Neuronal stem cell (in vitro differentiated cells): ENCODE measurements at regions not wholly inside any gene's neighbourhood (a gene's known extent, or its start where the extent isn't known, plus 50 kb on each side); places are given as distances from the start of the nearest gene placed in this dataset.

Source experiments
- DNase-seq: peaks from one replicate; pipeline ENCODE4 v3.0.0-alpha.2; 2013; ENCODE audit warnings: low spot score
- H2AFZ ChIP-seq: one replicate; pipeline ENCODE4 v1.6.1; 2013; ENCODE audit warnings: mild to moderate bottlenecking, low read length, inconsistent platforms
- H2AK5ac ChIP-seq: 2 replicates; pipeline ENCODE4 v1.6.1; 2013; ENCODE audit warnings: low read depth, mild to moderate bottlenecking, inconsistent platforms, low read length, moderate library complexity, mixed read lengths
- H2BK120ac ChIP-seq: 2 replicates; pipeline ENCODE4 v1.6.1; 2013; ENCODE audit warnings: low read depth, mild to moderate bottlenecking, inconsistent platforms, low read length, moderate library complexity, mixed read lengths
- H2BK12ac ChIP-seq: one replicate; pipeline ENCODE4 v1.6.1; 2013; ENCODE audit warnings: low read length, inconsistent platforms
- H2BK15ac ChIP-seq: 2 replicates; pipeline ENCODE4 v1.6.1; 2013; ENCODE audit warnings: mild to moderate bottlenecking, low read length, inconsistent platforms, mixed read lengths
- H2BK5ac ChIP-seq: one replicate; pipeline ENCODE4 v1.6.1; 2013; ENCODE audit warnings: inconsistent platforms, mild to moderate bottlenecking, low read length, moderate library complexity
- H3K14ac ChIP-seq: one replicate; pipeline ENCODE4 v1.6.1; 2013; ENCODE audit warnings: low read length, inconsistent platforms
- H3K18ac ChIP-seq: 2 replicates; pipeline ENCODE4 v1.6.1; 2013; ENCODE audit warnings: low read length, inconsistent platforms
- H3K23ac ChIP-seq: 2 replicates; pipeline ENCODE4 v1.6.1; 2013; ENCODE audit warnings: low read depth, mild to moderate bottlenecking, mixed read lengths, low read length, inconsistent platforms; ENCODE audit not compliant: poor library complexity
- H3K27ac ChIP-seq: replicated peaks from 3 replicates; pipeline ENCODE4 v1.5.1; 2013; ENCODE audit warnings: low read length, inconsistent platforms
- H3K27me3 ChIP-seq, 3 experiments: 2 replicates each; pipeline ENCODE4 v1.6.1; 2013; ENCODE audit warnings: low read length in 3 of 3, mild to moderate bottlenecking in 2 of 3, inconsistent platforms in 1 of 3, low read depth in 1 of 3, mixed read lengths in 1 of 3, moderate library complexity in 1 of 3; ENCODE audit not compliant: control insufficient read depth in 3 of 3, insufficient read depth in 3 of 3
- H3K36me3 ChIP-seq, 2 donors: replicated peaks in 1 of 2; 2 replicates each; pipeline ENCODE4 v1.6.1; 2013; ENCODE audit warnings: low read length in 2 of 2; ENCODE audit not compliant: control insufficient read depth in 2 of 2, insufficient read depth in 2 of 2
- H3K4ac ChIP-seq: 2 replicates; pipeline ENCODE4 v1.6.1; 2013; ENCODE audit warnings: inconsistent platforms, mild to moderate bottlenecking, low read length, moderate library complexity
- H3K4me1 ChIP-seq, 2 donors: 1 replicate in 1 of 2; 2 replicates in 1 of 2; pipeline ENCODE4 v1.6.1; 2013; ENCODE audit warnings: low read length in 2 of 2, low read depth in 1 of 2; ENCODE audit not compliant: control insufficient read depth in 2 of 2, insufficient read depth in 1 of 2
- H3K4me2 ChIP-seq: one replicate; pipeline ENCODE4 v1.6.1; 2013; ENCODE audit warnings: mild to moderate bottlenecking, low read length, inconsistent platforms; ENCODE audit not compliant: insufficient read depth, poor library complexity, severe bottlenecking
- H3K4me3 ChIP-seq, 2 donors: 2 replicates each; pipeline ENCODE4 v1.5.1; 2013; ENCODE audit warnings: low read length in 2 of 2, mild to moderate bottlenecking in 2 of 2, inconsistent platforms in 1 of 2, moderate library complexity in 1 of 2
- H3K79me1 ChIP-seq: one replicate; pipeline ENCODE4 v1.6.1; 2013; ENCODE audit warnings: low read depth, mild to moderate bottlenecking, inconsistent platforms, low read length, moderate library complexity
- H3K9ac ChIP-seq: one replicate; pipeline ENCODE4 v1.6.1; 2013; ENCODE audit warnings: mild to moderate bottlenecking, low read depth, low read length, inconsistent platforms; ENCODE audit not compliant: poor library complexity
- H3K9me3 ChIP-seq, 2 donors: replicated peaks in 1 of 2; 2 replicates each; pipeline versions ENCODE3 to v1.6.1; 2013; ENCODE audit warnings: low read length in 2 of 2, mild to moderate bottlenecking in 2 of 2, inconsistent platforms in 1 of 2, low read depth in 1 of 2, mixed read lengths in 1 of 2, moderate library complexity in 1 of 2; ENCODE audit not compliant: control insufficient read depth in 2 of 2, insufficient read depth in 1 of 2
- H4K8ac ChIP-seq: one replicate; pipeline ENCODE4 v1.6.1; 2013; ENCODE audit warnings: low read depth, mild to moderate bottlenecking, inconsistent platforms, low read length, moderate library complexity
- H4K91ac ChIP-seq: one replicate; pipeline ENCODE4 v1.6.1; 2013; ENCODE audit warnings: low read length, low read depth, mild to moderate bottlenecking, inconsistent platforms; ENCODE audit not compliant: poor library complexity
- WGBS, 2 donors: extraction: QIAGEN DNeasy Blood & Tissue Kit; methylation state at CpG; one replicate each; pipeline ENCODE4 v1.1.7; 2013; ENCODE audit warnings: missing lambda C conversion rate in 2 of 2, mixed read lengths in 1 of 2; ENCODE audit not compliant: insufficient read length in 2 of 2, insufficient replicate concordance in 1 of 2; ENCODE audit errors: extremely low coverage in 2 of 2; 5-methylcytosine and 5-hydroxymethylcytosine counted together

- Histone ChIP-seq H4K8ac (no peak overlapping the region), H3K9me3 (no peaks in the 10 kb centered on the region), H3K36me3 (no peaks in the 10 kb centered on the region), H3K4me2 (no peak overlapping the region), H3K18ac (no peak overlapping the region), H2BK5ac (no peak overlapping the region), H2BK120ac (no peak overlapping the region), H2BK12ac (no peak overlapping the region), H3K14ac (no peak overlapping the region), H3K9ac (no peak overlapping the region), H3K4me1 (peaks cover 0 to 12% of the 10 kb centered on the region in 2 donors), H3K23ac (no peak overlapping the region), H3K27me3 (peaks cover 0 to 6% (median 0%) of the 10 kb centered on the region in 3 experiments), H3K4ac (no peak overlapping the region), H3K79me1 (no peaks in the 10 kb centered on the region), H3K27ac (no peak overlapping the region), H2BK15ac (no peak overlapping the region), H2AFZ (no peak overlapping the region), H3K4me3 (no peak overlapping the region), H4K91ac (no peak overlapping the region), H2AK5ac (no peak overlapping the region)
- no CpG with 5 or more reads among the region's 11 CpGs for WGBS, 2 donors
- no peak for DNase-seq
These were observed 206.6 kb downstream of the KIF26A start for GRCh38 chr14:104344818-104345620.

- H3K4ac ChIP-seq, result no peak overlapping the region
- no peak overlapping the region for H4K91ac ChIP-seq
- H2BK12ac ChIP-seq, result no peak overlapping the region
- H2BK120ac ChIP-seq, result no peak overlapping the region
- H3K18ac ChIP-seq, result no peak overlapping the region
- H3K9ac ChIP-seq, result no peak overlapping the region
- no peak overlapping the region for H3K4me2 ChIP-seq
- no peak overlapping the region for H2BK5ac ChIP-seq
- H3K23ac ChIP-seq, result peak overlapping the region; percentile 82
- H2AK5ac ChIP-seq, result no peak overlapping the region
- H4K8ac ChIP-seq, result no peak overlapping the region
- H2AFZ ChIP-seq, result no peak overlapping the region
- peak overlapping the region in 1 of 2 donors; percentile 33 for H3K4me3 ChIP-seq
- peaks cover 0 to 6% (median 0%) of the 10 kb centered on the region in 3 experiments for H3K27me3 ChIP-seq
- no peaks in the 10 kb centered on the region for H3K79me1 ChIP-seq
- WGBS, 2 donors, result no CpG with 5 or more reads among the region's 20 CpGs
- peaks cover 0 to 12% of the 10 kb centered on the region in 2 donors for H3K4me1 ChIP-seq
- H3K14ac ChIP-seq, result no peak overlapping the region
- no peak overlapping the region for H3K27ac ChIP-seq
- no peaks in the 10 kb centered on the region for H3K36me3 ChIP-seq
- H3K9me3 ChIP-seq, result no peaks in the 10 kb centered on the region
- no peak for DNase-seq
- no peak overlapping the region for H2BK15ac ChIP-seq
These were observed 207.5 kb downstream of the KIF26A start for GRCh38 chr14:104345621-104346462.

DNA sequence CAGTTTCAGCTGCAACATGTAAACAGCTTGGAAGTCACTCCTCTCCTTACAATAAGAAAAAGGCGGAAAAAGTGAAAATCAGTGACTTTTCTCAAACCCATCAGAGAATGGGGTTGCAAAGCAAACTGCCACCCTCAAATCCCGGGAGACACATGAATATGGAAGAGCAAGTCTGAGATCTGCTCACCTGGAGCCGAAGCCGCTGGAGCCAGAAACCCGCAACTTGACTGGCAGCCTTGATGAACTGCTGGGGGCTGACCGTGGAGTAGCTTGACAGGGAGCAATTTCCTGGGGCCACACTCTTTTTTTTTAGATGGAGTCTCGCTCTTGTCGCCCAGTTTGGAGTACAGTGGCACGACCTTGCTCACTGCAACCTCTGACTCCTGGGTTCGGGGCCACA, 208.2 kb downstream of the KIF26A start:
- no peak overlapping the region for H3K27ac ChIP-seq
- H2AFZ ChIP-seq, result no peak overlapping the region
- no peak overlapping the region for H2BK12ac ChIP-seq
- no peak overlapping the region for H2BK5ac ChIP-seq
- H4K8ac ChIP-seq, result no peak overlapping the region
- no peak overlapping the region for H2BK15ac ChIP-seq
- H3K4me1 ChIP-seq, result peaks cover 0 to 12% of the 10 kb centered on the region in 2 donors
- no peak overlapping the region for H3K4me2 ChIP-seq
- H3K14ac ChIP-seq, result no peak overlapping the region
- H3K36me3 ChIP-seq, result no peaks in the 10 kb centered on the region
- H3K9ac ChIP-seq, result no peak overlapping the region
- H3K79me1 ChIP-seq, result no peaks in the 10 kb centered on the region
- DNase-seq, result no peak
- H3K18ac ChIP-seq, result no peak overlapping the region
- H3K4me3 ChIP-seq, result no peak overlapping the region
- peaks cover 0 to 6% (median 0%) of the 10 kb centered on the region in 3 experiments for H3K27me3 ChIP-seq
- H2BK120ac ChIP-seq, result no peak overlapping the region
- WGBS, 2 donors, result no CpG with 5 or more reads among the region's 10 CpGs
- no peak overlapping the region for H3K23ac ChIP-seq
- no peak overlapping the region for H3K4ac ChIP-seq
- no peak overlapping the region for H2AK5ac ChIP-seq
- no peaks in the 10 kb centered on the region for H3K9me3 ChIP-seq
- H4K91ac ChIP-seq, result no peak overlapping the region

GRCh38 chr14:104348741-104349140, 210.4 kb downstream of the KIF26A start:
- Histone ChIP-seq H4K8ac (no peak overlapping the region), H2BK120ac (no peak overlapping the region), H3K9ac (no peak overlapping the region), H3K4me2 (no peak overlapping the region), H3K18ac (peak overlapping the region; percentile 20), H3K4me3 (no peak overlapping the region), H3K14ac (no peak overlapping the region), H3K4ac (no peak overlapping the region), H2BK12ac (no peak overlapping the region), H2AK5ac (no peak overlapping the region), H4K91ac (no peak overlapping the region), H3K23ac (no peak overlapping the region), H3K79me1 (no peaks in the 10 kb centered on the region), H3K27me3 (peaks cover 0 to 6% (median 0%) of the 10 kb centered on the region in 3 experiments), H2AFZ (no peak overlapping the region), H3K4me1 (peaks cover 0 to 4% of the 10 kb centered on the region in 2 donors), H2BK5ac (no peak overlapping the region), H3K36me3 (no peaks in the 10 kb centered on the region), H2BK15ac (no peak overlapping the region), H3K27ac (no peak overlapping the region), H3K9me3 (peaks cover 0 to 2% of the 10 kb centered on the region in 2 donors)
- no peak for DNase-seq
- no CpG with 5 or more reads among the region's 5 CpGs for WGBS, 2 donors
